Activated CD8-positive, alpha-beta memory T cell treated with anti-CD3 and anti-CD28 coated beads, Interleukin-2, amount 50 U/mL, for 24 hours (primary cell): ENCODE measurements at regions not wholly inside any gene's neighbourhood (a gene's known extent, or its start where the extent isn't known, plus 50 kb on each side); places are given as distances from the start of the nearest gene placed in this dataset.

Experiments
- DNase-seq: peaks from one replicate; pipeline ENCODE4 v3.0.0-alpha.2; 2020; ENCODE audit errors: extremely low read depth

GRCh38 chr21:16179773-16180172 lies 450.0 kb downstream of the USP25 start:
- DNase-seq, result no peak

GRCh38 chr21:16180614-16181013 lies 450.8 kb downstream of the USP25 start:
- DNase-seq, result no peak

- DNase-seq, result no peak
These were observed 451.2 kb downstream of the USP25 start for GRCh38 chr21:16181018-16181417.

- no peak for DNase-seq
These were observed 456.0 kb downstream of the USP25 start for GRCh38 chr21:16185766-16186165.

GRCh38 chr21:16186742-16187141 lies 457.0 kb downstream of the USP25 start:
- no peak for DNase-seq

GRCh38 chr21:16187603-16188301 lies 458.0 kb downstream of the USP25 start:
- DNase-seq, result no peak

GRCh38 chr21:16192902-16193301 lies 463.1 kb downstream of the USP25 start:
- no peak for DNase-seq

GRCh38 chr21:16193496-16194094 lies 463.8 kb downstream of the USP25 start:
- no peak for DNase-seq

GRCh38 chr21:16194095-16194787 lies 464.5 kb downstream of the USP25 start:
- no peak for DNase-seq

GRCh38 chr21:16194788-16195537 lies 465.2 kb downstream of the USP25 start:
- no peak for DNase-seq

GRCh38 chr21:16195538-16195910 lies 465.7 kb downstream of the USP25 start:
- no peak for DNase-seq

- no peak for DNase-seq
These were observed 466.2 kb downstream of the USP25 start for GRCh38 chr21:16196001-16196400.

- DNase-seq, result no peak
These were observed 468.8 kb downstream of the USP25 start for GRCh38 chr21:16198546-16198945.

- no peak for DNase-seq
These were observed 469.8 kb downstream of the USP25 start for GRCh38 chr21:16199539-16199938.

GRCh38 chr21:16201718-16202117 lies 471.9 kb downstream of the USP25 start:
- no peak for DNase-seq

GRCh38 chr21:16205527-16205926 lies 475.7 kb downstream of the USP25 start:
- DNase-seq, result no peak

GRCh38 chr21:16211339-16212303 lies 481.8 kb downstream of the USP25 start:
- no peak for DNase-seq

- no peak for DNase-seq
These were observed 483.7 kb downstream of the USP25 start for GRCh38 chr21:16213518-16213917.

- no peak for DNase-seq
These were observed 485.4 kb downstream of the USP25 start for GRCh38 chr21:16215193-16215592.

- no peak for DNase-seq
These were observed 485.9 kb downstream of the USP25 start for GRCh38 chr21:16215663-16216183.
